ENCODE measurements at regions not wholly inside any gene's neighbourhood (a gene's known extent, or its start where the extent isn't known, plus 50 kb on each side); places are given as distances from the start of the nearest gene placed in this dataset.

DNA sequence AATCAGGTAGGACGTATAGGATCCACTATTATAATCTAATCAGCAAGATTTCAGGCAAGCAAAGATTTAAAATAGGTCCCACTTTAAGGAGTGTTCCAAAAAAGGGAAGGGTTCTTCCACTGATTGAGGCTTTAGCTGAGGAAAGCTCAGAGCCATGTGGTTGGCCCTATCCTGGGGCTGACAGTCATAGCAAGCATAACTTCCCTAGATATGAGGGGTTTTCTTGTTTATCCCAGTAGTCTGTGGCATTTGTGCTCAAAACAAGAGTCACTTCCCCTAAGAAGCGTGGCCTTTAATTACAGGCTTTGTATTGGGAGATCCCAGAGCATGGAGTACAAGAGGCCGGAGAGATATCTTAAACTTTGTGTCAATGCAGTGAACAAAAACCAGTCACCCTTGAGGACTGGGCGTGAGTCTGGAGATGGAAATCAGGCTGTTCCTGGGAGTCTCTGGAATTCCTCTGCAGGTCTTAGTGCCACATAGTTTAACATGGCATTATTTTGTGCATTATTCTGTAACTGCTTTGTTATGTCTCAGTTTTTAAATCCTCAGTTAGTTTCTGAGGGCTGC is 136.9 kb upstream of the FBXO11 start:
- intact Hi-C loops (cut with micrococcal nuclease), result no loop called here
- ATAC-seq, result no peak

GRCh38 chr2:48043746-48044145 is 137.4 kb upstream of the FBXO11 start:
- no TSS peak for BruUV-seq (replicated peaks)
- intact Hi-C loops (cut with micrococcal nuclease), result no loop called here
- POLR2A ChIA-PET (ENCODE audit: unreplicated experiment), result no interaction called here
- DNase-seq (no peak), ATAC-seq (no peak)
- no peaks in the 10 kb centered on the region for H3K4me1 ChIP-seq (ENCODE audit: insufficient read depth, low read length)
- H3K9me2 ChIP-seq (replicated peaks; ENCODE audit: low read length), result no peaks in the 10 kb centered on the region
- H3K4me2 ChIP-seq (ENCODE audit: low read length), result no peak overlapping the region
- no peak overlapping the region for H3K4me3 ChIP-seq (ENCODE audit: low read length)
- peaks cover 30% of the 10 kb centered on the region for H3K27me3 ChIP-seq (ENCODE audit: low read length)
- H3K27ac ChIP-seq (ENCODE audit: low read length), result no peak overlapping the region
- H3K36me3 ChIP-seq (ENCODE audit: low read depth, low read length), result no peaks in the 10 kb centered on the region
- H3F3A ChIP-seq (ENCODE audit: low read length, unreplicated experiment), result no peaks in the 10 kb centered on the region
- H2AFZ ChIP-seq (ENCODE audit: low read length), result no peak overlapping the region
- H3K9me3 ChIP-seq (ENCODE audit: low read length), result no peaks in the 10 kb centered on the region
- H3K79me2 ChIP-seq (ENCODE audit: low read length), result no peaks in the 10 kb centered on the region
- TF ChIP-seq EZH2 (IDR thresholded peaks at IDR 0.05; ENCODE audit: low read length, unreplicated experiment) (no peak), EZH2phosphoT487 (IDR thresholded peaks at IDR 0.05; ENCODE audit: borderline replicate concordance, low read length) (no peak), CTCF (conservative IDR thresholded peaks at IDR 0.05; ENCODE audit: low read depth, low read length) (no peak)
- CTCF ChIA-PET, result no interaction called here
- no peaks in the 10 kb centered on the region for H4K20me1 ChIP-seq (ENCODE audit: low read length)
- no peak overlapping the region for H3K9ac ChIP-seq (ENCODE audit: low read length)

More for the DNA sequence above, 136.9 kb upstream of the FBXO11 start:
- no peak overlapping the region for H3K9ac ChIP-seq (ENCODE audit: low read length)
- H3K9me3 ChIP-seq (ENCODE audit: low read length), result no peaks in the 10 kb centered on the region
- no peak overlapping the region for H3K27ac ChIP-seq (ENCODE audit: low read length)
- no peak for DNase-seq
- H3K4me3 ChIP-seq (ENCODE audit: low read length), result no peak overlapping the region
- no peaks in the 10 kb centered on the region for H3F3A ChIP-seq (ENCODE audit: low read length, unreplicated experiment)
- no peak overlapping the region for H3K4me2 ChIP-seq (ENCODE audit: low read length)
- no peaks in the 10 kb centered on the region for H4K20me1 ChIP-seq (ENCODE audit: low read length)
- no peaks in the 10 kb centered on the region for H3K4me1 ChIP-seq (ENCODE audit: insufficient read depth, low read length)
- POLR2A ChIA-PET (ENCODE audit: unreplicated experiment), result no interaction called here
- TF ChIP-seq EZH2phosphoT487 (IDR thresholded peaks at IDR 0.05; ENCODE audit: borderline replicate concordance, low read length), result no peak
- TF ChIP-seq EZH2 (IDR thresholded peaks at IDR 0.05; ENCODE audit: low read length, unreplicated experiment), result no peak
- no peak for TF ChIP-seq CTCF (conservative IDR thresholded peaks at IDR 0.05; ENCODE audit: low read depth, low read length)
- no peak overlapping the region for H2AFZ ChIP-seq (ENCODE audit: low read length)
- H3K79me2 ChIP-seq (ENCODE audit: low read length), result no peaks in the 10 kb centered on the region
- CTCF ChIA-PET, result no interaction called here
- H3K27me3 ChIP-seq (ENCODE audit: low read length), result peaks cover 30% of the 10 kb centered on the region
- H3K9me2 ChIP-seq (replicated peaks; ENCODE audit: low read length), result no peaks in the 10 kb centered on the region
- BruUV-seq (replicated peaks), result no TSS peak
- no peaks in the 10 kb centered on the region for H3K36me3 ChIP-seq (ENCODE audit: low read depth, low read length)

GRCh38 chr2:48045613-48046012 is 139.3 kb upstream of the FBXO11 start:
- Histone ChIP-seq H4K20me1 (ENCODE audit: low read length) (no peaks in the 10 kb centered on the region), H3K4me2 (ENCODE audit: low read length) (no peak overlapping the region), H3K27ac (ENCODE audit: low read length) (no peak overlapping the region), H3K4me1 (ENCODE audit: insufficient read depth, low read length) (no peaks in the 10 kb centered on the region), H3K36me3 (ENCODE audit: low read depth, low read length) (no peaks in the 10 kb centered on the region), H3K79me2 (ENCODE audit: low read length) (no peaks in the 10 kb centered on the region), H3F3A (ENCODE audit: low read length, unreplicated experiment) (no peaks in the 10 kb centered on the region), H3K9me2 (replicated peaks; ENCODE audit: low read length) (no peaks in the 10 kb centered on the region), H3K27me3 (ENCODE audit: low read length) (peaks cover 30% of the 10 kb centered on the region), H2AFZ (ENCODE audit: low read length) (no peak overlapping the region), H3K4me3 (ENCODE audit: low read length) (no peak overlapping the region), H3K9ac (ENCODE audit: low read length) (no peak overlapping the region), H3K9me3 (ENCODE audit: low read length) (no peaks in the 10 kb centered on the region)
- ChIA-PET CTCF (no interaction called here), POLR2A (ENCODE audit: unreplicated experiment) (no interaction called here)
- no peak for DNase-seq
- no peak for ATAC-seq
- no peak for TF ChIP-seq EZH2 (IDR thresholded peaks at IDR 0.05; ENCODE audit: low read length, unreplicated experiment)
- no peak for TF ChIP-seq EZH2phosphoT487 (IDR thresholded peaks at IDR 0.05; ENCODE audit: borderline replicate concordance, low read length)
- no peak for TF ChIP-seq CTCF (conservative IDR thresholded peaks at IDR 0.05; ENCODE audit: low read depth, low read length)
- intact Hi-C loops (cut with micrococcal nuclease), result no loop called here
- BruUV-seq (replicated peaks), result no TSS peak

All from PC-3 (cell line).